ENCODE measurements at regions not wholly inside any gene's neighbourhood (a gene's known extent, or its start where the extent isn't known, plus 50 kb on each side); places are given as distances from the start of the nearest gene placed in this dataset.
"Not testable (repeated sequence)": the region's sequence is repeated elsewhere in the genome, so short reads cannot be mapped to it uniquely, and the experiment has no call there.

GRCh38 chr1:112855152-112855828, 100.7 kb downstream of the SLC16A1 start:
- Histone ChIP-seq H3K36me3 (no peaks in the 10 kb centered on the region), H3K4me3 (peak overlapping the region; percentile 16), H3K9me3 (no peaks in the 10 kb centered on the region), H3K27ac (no peak overlapping the region), H3K27me3 (peaks cover 36% of the 10 kb centered on the region), H3K4me1 (no peaks in the 10 kb centered on the region)
- no peak for TF ChIP-seq POLR2AphosphoS5 (IDR thresholded peaks at IDR 0.05)
- TF ChIP-seq POLR2A (IDR thresholded peaks at IDR 0.05) = no peak
- TF ChIP-seq EP300 (IDR thresholded peaks at IDR 0.05) = no peak
- DNase-seq (ENCODE audit: low spot score in 2 of 2) = no peak
- 58% methylated on average over 6 of the region's 6 CpGs for WGBS

GRCh38 chr1:112854368-112854984, 101.5 kb downstream of the SLC16A1 start:
- not testable (repeated sequence) for H3K9me3 ChIP-seq; DNase-seq (ENCODE audit: low spot score in 2 of 2); H3K4me1 ChIP-seq; H3K27ac ChIP-seq; H3K36me3 ChIP-seq
- WGBS = 16% methylated on average over 26 of the region's 45 CpGs
- Histone ChIP-seq H3K27me3 (peaks cover 44% of the 10 kb centered on the region), H3K4me3 (peak overlapping the region; percentile 16)

GRCh38 chr1:112853915-112854314, 102.1 kb downstream of the SLC16A1 start:
- H3K27ac ChIP-seq; H3K36me3 ChIP-seq; DNase-seq (ENCODE audit: low spot score in 2 of 2); H3K4me3 ChIP-seq; H3K9me3 ChIP-seq: not testable (repeated sequence)
- 95% methylated on average over 8 of the region's 8 CpGs for WGBS
- Histone ChIP-seq H3K4me1 (peaks cover 11% of the 10 kb centered on the region), H3K27me3 (peaks cover 49% of the 10 kb centered on the region)

- no peak for DNase-seq (ENCODE audit: low spot score in 2 of 2)
- Histone ChIP-seq H3K9me3 (no peaks in the 10 kb centered on the region), H3K27ac (no peak overlapping the region), H3K4me3 (no peak overlapping the region), H3K36me3 (no peaks in the 10 kb centered on the region), H3K4me1 (peaks cover 11% of the 10 kb centered on the region), H3K27me3 (peaks cover 49% of the 10 kb centered on the region)
- WGBS = 96% methylated on average over 2 of the region's 2 CpGs
- TF ChIP-seq CTCF (IDR thresholded peaks at IDR 0.05) (no peak), POLR2AphosphoS5 (IDR thresholded peaks at IDR 0.05) (no peak), EP300 (IDR thresholded peaks at IDR 0.05) (no peak)
Observed at GRCh38 chr1:112852934-112853333, 103.1 kb downstream of the SLC16A1 start.

GRCh38 chr1:112852276-112852675, 103.7 kb downstream of the SLC16A1 start:
- no peak overlapping the region for H3K27ac ChIP-seq
- H3K4me1 ChIP-seq = peaks cover 11% of the 10 kb centered on the region
- no peak overlapping the region for H3K4me3 ChIP-seq
- H3K27me3 ChIP-seq = peaks cover 49% of the 10 kb centered on the region
- no peak for DNase-seq (ENCODE audit: low spot score in 2 of 2)
- H3K9me3 ChIP-seq = no peaks in the 10 kb centered on the region
- WGBS = 80% methylated on average over 10 of the region's 10 CpGs
- H3K36me3 ChIP-seq = no peaks in the 10 kb centered on the region
- TF ChIP-seq EP300 (IDR thresholded peaks at IDR 0.05) = no peak
- TF ChIP-seq CTCF (IDR thresholded peaks at IDR 0.05) = no peak
- TF ChIP-seq POLR2AphosphoS5 (IDR thresholded peaks at IDR 0.05) = no peak
- TF ChIP-seq POLR2A (IDR thresholded peaks at IDR 0.05) = no peak

- Histone ChIP-seq H3K27me3 (peaks cover 48% of the 10 kb centered on the region), H3K4me1 (peaks cover 11% of the 10 kb centered on the region), H3K4me3 (peak overlapping the region; percentile 46), H3K36me3 (no peaks in the 10 kb centered on the region), H3K9me3 (no peaks in the 10 kb centered on the region), H3K27ac (no peak overlapping the region)
- no peak for DNase-seq (ENCODE audit: low spot score in 2 of 2)
- no peak for TF ChIP-seq CTCF (IDR thresholded peaks at IDR 0.05)
- no peak for TF ChIP-seq POLR2A (IDR thresholded peaks at IDR 0.05)
- TF ChIP-seq EP300 (IDR thresholded peaks at IDR 0.05) = no peak
- TF ChIP-seq POLR2AphosphoS5 (IDR thresholded peaks at IDR 0.05) = no peak
- 33% methylated on average over 36 of the region's 40 CpGs for WGBS
Observed at GRCh38 chr1:112850034-112850757, 105.8 kb downstream of the SLC16A1 start.

Measured in suprapubic skin (tissue), 4 donors.